ENCODE measurements at regions not wholly inside any gene's neighbourhood (a gene's known extent, or its start where the extent isn't known, plus 50 kb on each side); places are given as distances from the start of the nearest gene placed in this dataset.
"Not testable (repeated sequence)": the region's sequence is repeated elsewhere in the genome, so short reads cannot be mapped to it uniquely, and the experiment has no call there.

DNA sequence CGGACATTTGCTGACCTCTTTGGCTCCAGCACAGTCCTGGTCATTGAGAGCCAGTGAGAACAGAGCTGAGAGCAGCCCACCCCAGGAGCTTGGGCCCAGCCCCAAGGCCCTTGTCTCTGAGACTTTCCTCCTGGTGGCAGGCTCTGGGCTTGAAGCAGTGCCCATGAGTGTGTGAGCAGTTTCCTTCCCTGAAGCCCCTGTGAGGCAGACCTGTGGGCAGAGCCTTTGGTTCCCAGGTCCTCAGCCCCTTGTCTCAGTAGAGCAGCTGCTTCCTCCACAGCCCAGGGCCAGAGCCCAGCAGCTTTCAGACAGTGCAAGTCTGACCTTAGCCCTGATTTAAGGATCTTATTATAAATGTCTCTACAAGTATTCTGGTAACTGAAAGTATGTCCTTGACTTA is 1185.0 kb downstream of the RPIA start:
- TF ChIP-seq POLR2A, TAF1, POLR2AphosphoS5 (IDR thresholded peaks at IDR 0.05; ENCODE audit: low read depth, low read length): not testable (repeated sequence)
